SK-N-MC (cell line): ENCODE measurements at regions not wholly inside any gene's neighbourhood (a gene's known extent, or its start where the extent isn't known, plus 50 kb on each side); places are given as distances from the start of the nearest gene placed in this dataset.

Experiments
- EZH2 ChIP-seq: fragments of 200-600 bp; sonication (generic); IDR thresholded peaks from one replicate; pipeline ENCODE4 v1.6.1; 2017; ENCODE audit warnings: antibody characterized with exemption
- FOXP2 ChIP-seq: optimal IDR thresholded peaks from 2 replicates; pipeline ENCODE3; 2011; ENCODE audit warnings: mild to moderate bottlenecking, moderate library complexity; ENCODE audit not compliant: insufficient read depth; ENCODE audit errors: extremely low read length, control extremely low read depth
- POLR2AphosphoS5 ChIP-seq: IDR thresholded peaks from 2 replicates; pipeline ENCODE4 v1.6.1; 2012; ENCODE audit warnings: mild to moderate bottlenecking, low read depth, low read length, borderline replicate concordance

DNA sequence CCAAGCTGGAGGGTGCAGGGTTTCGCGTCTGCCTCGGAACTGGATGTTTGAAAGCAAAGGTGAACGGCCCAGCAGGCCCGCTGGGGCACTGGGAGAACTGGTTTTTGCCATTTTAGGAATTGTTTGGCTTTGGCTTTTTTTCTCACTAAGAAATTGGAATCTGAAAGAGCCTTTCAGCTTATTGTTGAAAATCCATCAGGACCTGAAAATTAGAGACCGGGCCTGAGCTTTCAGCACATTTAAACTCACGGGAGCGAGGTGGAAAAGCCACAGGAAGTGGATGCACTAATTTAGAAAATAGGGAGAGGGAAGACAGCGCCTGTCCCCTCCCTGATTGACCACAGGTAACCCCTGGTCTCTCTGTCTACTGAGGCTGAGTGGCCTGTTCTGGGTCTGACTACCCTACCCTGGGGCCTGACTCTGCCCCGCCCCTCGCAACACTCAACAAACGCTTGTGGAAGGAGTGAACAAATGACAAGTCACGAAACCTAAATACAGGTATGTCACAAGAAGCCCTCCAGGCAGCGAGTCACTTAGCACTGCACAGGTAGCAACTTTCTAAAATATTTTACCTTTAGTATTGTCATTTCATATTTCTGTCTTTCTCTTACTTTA is 100.3 kb upstream of the MBOAT2 start:
- TF ChIP-seq EZH2, result no peak
- no peak for TF ChIP-seq POLR2AphosphoS5
- no peak for TF ChIP-seq FOXP2
